ENCODE measurements at regions not wholly inside any gene's neighbourhood (a gene's known extent, or its start where the extent isn't known, plus 50 kb on each side); places are given as distances from the start of the nearest gene placed in this dataset.

DNA sequence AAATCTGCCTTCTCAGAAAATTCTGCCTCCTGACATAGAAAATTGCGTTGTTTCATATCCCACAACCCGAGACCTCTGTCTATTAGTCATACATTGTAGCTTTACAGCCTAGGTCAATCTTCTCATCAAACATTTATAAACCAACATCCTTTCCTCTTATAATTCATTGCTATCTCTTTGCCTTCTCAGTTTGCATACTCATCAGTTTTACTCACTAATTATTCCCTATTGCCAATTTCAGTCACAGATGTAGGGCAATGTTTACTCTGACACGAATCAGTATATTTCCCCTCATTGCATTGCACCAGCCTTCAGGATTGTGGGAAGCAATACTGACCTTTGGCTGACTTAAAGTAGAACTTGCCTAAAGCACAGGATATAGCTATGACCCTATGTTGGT, 247.2 kb downstream of the CEMIP2 start:
- no peaks in the 10 kb centered on the region for H3K79me2 ChIP-seq
- H3K4me3 ChIP-seq = no peak overlapping the region
- no peaks in the 10 kb centered on the region for H3K4me1 ChIP-seq (ENCODE audit: insufficient read depth)
- no peaks in the 10 kb centered on the region for H3K36me3 ChIP-seq (replicated peaks; ENCODE audit: insufficient read depth, low read depth)
- no peak for DNase-seq (ENCODE audit: low spot score)
- no peak overlapping the region for H2AFZ ChIP-seq
- WGBS (ENCODE audit: low lambda C conversion rate, missing lambda C conversion rate) = 74% methylated on average over 3 of the region's 3 CpGs
- no peak for TF ChIP-seq EZH2phosphoT487 (IDR thresholded peaks at IDR 0.05; ENCODE audit: low read depth, severe bottlenecking, unreplicated experiment)
- TF ChIP-seq, protein P1, sequence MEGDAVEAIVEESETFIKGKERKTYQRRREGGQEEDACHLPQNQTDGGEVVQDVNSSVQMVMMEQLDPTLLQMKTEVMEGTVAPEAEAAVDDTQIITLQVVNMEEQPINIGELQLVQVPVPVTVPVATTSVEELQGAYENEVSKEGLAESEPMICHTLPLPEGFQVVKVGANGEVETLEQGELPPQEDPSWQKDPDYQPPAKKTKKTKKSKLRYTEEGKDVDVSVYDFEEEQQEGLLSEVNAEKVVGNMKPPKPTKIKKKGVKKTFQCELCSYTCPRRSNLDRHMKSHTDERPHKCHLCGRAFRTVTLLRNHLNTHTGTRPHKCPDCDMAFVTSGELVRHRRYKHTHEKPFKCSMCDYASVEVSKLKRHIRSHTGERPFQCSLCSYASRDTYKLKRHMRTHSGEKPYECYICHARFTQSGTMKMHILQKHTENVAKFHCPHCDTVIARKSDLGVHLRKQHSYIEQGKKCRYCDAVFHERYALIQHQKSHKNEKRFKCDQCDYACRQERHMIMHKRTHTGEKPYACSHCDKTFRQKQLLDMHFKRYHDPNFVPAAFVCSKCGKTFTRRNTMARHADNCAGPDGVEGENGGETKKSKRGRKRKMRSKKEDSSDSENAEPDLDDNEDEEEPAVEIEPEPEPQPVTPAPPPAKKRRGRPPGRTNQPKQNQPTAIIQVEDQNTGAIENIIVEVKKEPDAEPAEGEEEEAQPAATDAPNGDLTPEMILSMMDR (IDR thresholded peaks at IDR 0.05; ENCODE audit: poor library complexity) = no peak
- TF ChIP-seq EZH2 (IDR thresholded peaks at IDR 0.05; ENCODE audit: borderline replicate concordance) = no peak
- H3K27ac ChIP-seq = no peak overlapping the region
- no peak overlapping the region for H3K4me2 ChIP-seq
- H3K27me3 ChIP-seq = no peaks in the 10 kb centered on the region
- H3K9me3 ChIP-seq (ENCODE audit: low read depth) = no peaks in the 10 kb centered on the region
- H3K9me2 ChIP-seq (replicated peaks; ENCODE audit: insufficient read depth) = no peaks in the 10 kb centered on the region
- no peaks in the 10 kb centered on the region for H4K20me1 ChIP-seq (ENCODE audit: insufficient read depth, poor library complexity, severe bottlenecking)

DNA sequence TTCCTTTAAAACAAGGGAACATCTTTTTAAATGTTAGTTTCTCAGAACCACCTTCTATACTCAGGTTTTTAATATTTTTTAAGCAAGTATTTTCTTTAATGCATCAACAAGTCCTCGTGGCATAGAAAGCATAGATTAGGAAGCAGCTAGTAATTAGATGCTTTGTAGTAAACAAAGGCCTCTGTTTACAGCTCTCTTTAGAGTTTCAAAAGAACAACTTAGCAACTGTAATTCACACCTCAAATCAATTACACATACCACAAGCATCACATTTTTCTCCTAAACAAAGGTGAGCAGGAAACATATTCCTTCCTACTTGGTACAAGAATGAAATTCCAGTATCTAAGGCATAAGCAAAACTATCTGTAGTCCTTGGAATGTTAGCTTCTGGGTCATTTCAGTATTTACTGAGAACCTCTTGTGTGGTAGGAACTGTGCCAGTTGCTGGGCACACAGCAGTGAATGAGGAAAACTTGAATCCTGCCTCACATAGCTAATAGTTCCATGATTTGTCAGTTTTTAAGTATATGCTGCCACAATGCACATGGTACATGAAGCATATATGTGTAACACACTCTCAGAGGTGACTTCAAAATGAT, 249.1 kb downstream of the CEMIP2 start:
- DNase-seq (ENCODE audit: low spot score) = no peak
- H3K4me2 ChIP-seq = no peak overlapping the region
- H3K9me3 ChIP-seq (ENCODE audit: low read depth) = no peaks in the 10 kb centered on the region
- no peaks in the 10 kb centered on the region for H3K4me1 ChIP-seq (ENCODE audit: insufficient read depth)
- H3K4me3 ChIP-seq = no peak overlapping the region
- H4K20me1 ChIP-seq (ENCODE audit: insufficient read depth, poor library complexity, severe bottlenecking) = no peaks in the 10 kb centered on the region
- WGBS (ENCODE audit: low lambda C conversion rate, missing lambda C conversion rate) = 26% methylated on average over 1 of the region's 1 CpG
- no peaks in the 10 kb centered on the region for H3K79me2 ChIP-seq
- H3K9me2 ChIP-seq (replicated peaks; ENCODE audit: insufficient read depth) = no peaks in the 10 kb centered on the region
- no peaks in the 10 kb centered on the region for H3K36me3 ChIP-seq (replicated peaks; ENCODE audit: insufficient read depth, low read depth)
- TF ChIP-seq EZH2phosphoT487 (IDR thresholded peaks at IDR 0.05; ENCODE audit: low read depth, severe bottlenecking, unreplicated experiment) = no peak
- TF ChIP-seq EZH2 (IDR thresholded peaks at IDR 0.05; ENCODE audit: borderline replicate concordance) = no peak
- TF ChIP-seq, protein P1 (IDR thresholded peaks at IDR 0.05; ENCODE audit: poor library complexity) = no peak
- no peaks in the 10 kb centered on the region for H3K27me3 ChIP-seq
- no peak overlapping the region for H2AFZ ChIP-seq
- no peak overlapping the region for H3K27ac ChIP-seq

DNA sequence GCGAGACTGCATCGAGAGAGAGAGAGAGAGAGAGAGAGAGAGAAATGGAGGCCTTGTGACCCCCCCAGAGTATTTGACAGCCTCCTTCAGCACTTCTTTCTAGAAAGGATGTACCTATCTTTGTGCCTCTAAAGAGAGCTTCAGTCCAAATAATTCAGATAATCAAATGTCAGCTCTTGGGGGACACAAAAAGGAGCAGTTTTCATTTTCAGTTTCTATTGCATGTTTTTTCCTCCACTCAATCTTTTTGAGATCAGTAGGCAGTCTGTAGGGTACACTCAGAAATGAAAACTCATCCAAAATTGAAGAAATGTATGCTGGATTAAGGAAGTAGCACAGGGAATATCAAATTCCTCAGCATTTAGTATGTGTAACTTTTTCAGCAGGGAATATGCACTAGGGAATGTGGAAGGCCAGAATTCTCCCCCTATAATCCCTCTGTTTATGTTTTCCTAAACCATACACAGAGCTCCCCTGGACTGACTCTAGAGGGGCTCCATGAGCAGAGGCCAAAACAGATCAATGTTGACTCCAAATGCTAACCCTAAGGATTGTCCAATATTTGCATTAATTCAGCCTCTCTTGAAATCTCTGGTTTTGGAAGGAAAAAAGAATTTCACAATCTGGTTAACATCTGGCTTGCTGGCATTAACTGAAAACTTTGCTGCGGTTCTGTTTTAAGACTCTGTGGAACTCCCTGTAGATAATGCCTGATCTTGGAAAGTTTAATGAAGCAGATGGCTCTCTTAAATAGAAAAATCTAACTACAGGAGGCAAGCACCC, 250.1 kb downstream of the CEMIP2 start:
- Histone ChIP-seq H4K20me1 (ENCODE audit: insufficient read depth, poor library complexity, severe bottlenecking) (no peaks in the 10 kb centered on the region), H2AFZ (no peak overlapping the region), H3K4me1 (ENCODE audit: insufficient read depth) (no peaks in the 10 kb centered on the region), H3K79me2 (no peaks in the 10 kb centered on the region), H3K9me3 (ENCODE audit: low read depth) (no peaks in the 10 kb centered on the region), H3K4me3 (no peak overlapping the region), H3K36me3 (replicated peaks; ENCODE audit: insufficient read depth, low read depth) (no peaks in the 10 kb centered on the region), H3K27me3 (no peaks in the 10 kb centered on the region), H3K9me2 (replicated peaks; ENCODE audit: insufficient read depth) (no peaks in the 10 kb centered on the region), H3K27ac (no peak overlapping the region), H3K4me2 (no peak overlapping the region)
- no peak for TF ChIP-seq EZH2 (IDR thresholded peaks at IDR 0.05; ENCODE audit: borderline replicate concordance)
- no peak for TF ChIP-seq EZH2phosphoT487 (IDR thresholded peaks at IDR 0.05; ENCODE audit: low read depth, severe bottlenecking, unreplicated experiment)
- TF ChIP-seq, protein P1 (IDR thresholded peaks at IDR 0.05; ENCODE audit: poor library complexity) = no peak
- DNase-seq (ENCODE audit: low spot score) = peak; percentile 17
- 68% methylated on average over 3 of the region's 3 CpGs for WGBS (ENCODE audit: low lambda C conversion rate, missing lambda C conversion rate)

Data from hepatocyte (in vitro differentiated cells).